Esophagus squamous epithelium (tissue), 5 donors: ENCODE measurements at regions not wholly inside any gene's neighbourhood (a gene's known extent, or its start where the extent isn't known, plus 50 kb on each side); places are given as distances from the start of the nearest gene placed in this dataset.

Experiments
- DNase-seq: peaks from one replicate; lab custom pipeline; 2025; lab: John Stamatoyannopoulos, UW
- H3K27ac ChIP-seq, 4 donors: fragments of 200-600 bp; sonication (generic); one replicate each; pipeline ENCODE4 v1.5.1; 2016 to 2019; ENCODE audit warnings: mild to moderate bottlenecking in 1 of 4
- H3K27me3 ChIP-seq, 4 donors: fragments of 200-600 bp; sonication (generic); 1 replicate in 3 of 4; 2 replicates in 1 of 4; pipeline versions ENCODE4 v1.5.1 to v1.6.0; 2017 to 2021; ENCODE audit warnings: antibody characterized with exemption in 1 of 4
- H3K36me3 ChIP-seq, 3 donors: fragments of 200-600 bp; sonication (generic); one replicate each; pipeline ENCODE4 v1.5.1; 2016 to 2019
- H3K4me1 ChIP-seq, 3 donors: fragments of 200-600 bp; sonication (generic); one replicate each; pipeline ENCODE4 v1.5.1; 2017 to 2019
- H3K4me3 ChIP-seq, 4 donors: fragments of 200-600 bp; sonication (generic); 1 replicate in 3 of 4; 2 replicates in 1 of 4; pipeline ENCODE4 v1.5.1; 2016 to 2019; ENCODE audit warnings: mild to moderate bottlenecking in 2 of 4, moderate library complexity in 1 of 4
- H3K9me3 ChIP-seq, 3 donors: fragments of 200-600 bp; sonication (generic); one replicate each; pipeline ENCODE4 v1.5.1; 2016 to 2019
- CTCF ChIP-seq, 6 experiments: fragments of 450-650 bp in 4 of 6; fragments of 200-600 bp in 2 of 6; sonication (generic) in 2 of 6; IDR thresholded peaks; one replicate each; pipeline ENCODE4 v1.5.1; 2016 to 2019; ENCODE audit warnings: antibody characterized with exemption in 6 of 6, mild to moderate bottlenecking in 4 of 6, moderate library complexity in 4 of 6
- POLR2A ChIP-seq, 4 donors: fragments of 450-650 bp; IDR thresholded peaks; one replicate each; pipeline ENCODE4 v1.6.1; 2017; ENCODE audit warnings: antibody characterized with exemption in 4 of 4, mild to moderate bottlenecking in 4 of 4, moderate library complexity in 3 of 4
- WGBS, 2 donors: methylation state at CpG; one replicate each; pipeline ENCODE4 v1.1.5; 2018; 5-methylcytosine and 5-hydroxymethylcytosine counted together
- intact Hi-C: fragments of 100-400 bp; cut with DNase I; formaldehyde crosslinking; loops from one replicate; pipeline ENCODE4 v1.15.0; 2022
- donor health status: DM: yes; HTN: yes; CAD: no.

- no peaks in the 10 kb centered on the region for H3K27me3 ChIP-seq
- H3K27ac ChIP-seq, result no peak overlapping the region
- intact Hi-C loops, result no loop called here
- H3K4me1 ChIP-seq, result no peaks in the 10 kb centered on the region
- H3K4me3 ChIP-seq, result no peak overlapping the region
- WGBS, 2 donors, result 56 to 58% methylated on average over 2 of the region's 2 CpGs
- no peaks in the 10 kb centered on the region for H3K36me3 ChIP-seq
- DNase-seq, result no peak
- TF ChIP-seq POLR2A (IDR thresholded peaks at IDR 0.05) (no peak), CTCF (IDR thresholded peaks at IDR 0.05) (no peak)
- H3K9me3 ChIP-seq, result no peaks in the 10 kb centered on the region
Measured at GRCh38 chr2:198640463-198640862, 817.3 kb downstream of the SATB2 start.

GRCh38 chr2:198639580-198639979 is 818.2 kb downstream of the SATB2 start:
- no peaks in the 10 kb centered on the region for H3K9me3 ChIP-seq
- no peak overlapping the region for H3K27ac ChIP-seq
- no peak for DNase-seq
- H3K4me1 ChIP-seq, result no peaks in the 10 kb centered on the region
- no peak for TF ChIP-seq POLR2A (IDR thresholded peaks at IDR 0.05)
- no peak for TF ChIP-seq CTCF (IDR thresholded peaks at IDR 0.05)
- no peaks in the 10 kb centered on the region for H3K27me3 ChIP-seq
- H3K4me3 ChIP-seq, result no peak overlapping the region
- 42 to 55% methylated on average over 1 of the region's 1 CpG for WGBS, 2 donors
- no peaks in the 10 kb centered on the region for H3K36me3 ChIP-seq
- intact Hi-C loops, result no loop called here

GRCh38 chr2:198638577-198638976 is 819.2 kb downstream of the SATB2 start:
- no peaks in the 10 kb centered on the region for H3K4me1 ChIP-seq
- intact Hi-C loops, result no loop called here
- H3K27ac ChIP-seq, result no peak overlapping the region
- TF ChIP-seq CTCF (IDR thresholded peaks at IDR 0.05) (no peak), POLR2A (IDR thresholded peaks at IDR 0.05) (no peak)
- no peaks in the 10 kb centered on the region for H3K27me3 ChIP-seq
- no peaks in the 10 kb centered on the region for H3K36me3 ChIP-seq
- DNase-seq, result no peak
- no peak overlapping the region for H3K4me3 ChIP-seq
- 27 to 50% methylated on average over 3 of the region's 3 CpGs for WGBS, 2 donors
- H3K9me3 ChIP-seq, result no peaks in the 10 kb centered on the region

GRCh38 chr2:198630384-198630783 is 826.0 kb downstream of the PLCL1 start:
- H3K9me3 ChIP-seq, result no peaks in the 10 kb centered on the region

GRCh38 chr2:198628596-198628995 is 824.2 kb downstream of the PLCL1 start:
- no peaks in the 10 kb centered on the region for H3K4me1 ChIP-seq
- H3K9me3 ChIP-seq, result no peaks in the 10 kb centered on the region
- H3K4me3 ChIP-seq, result no peak overlapping the region
- TF ChIP-seq POLR2A (IDR thresholded peaks at IDR 0.05) (no peak), CTCF (IDR thresholded peaks at IDR 0.05) (no peak)
- 54 to 55% methylated on average over 2 of the region's 2 CpGs for WGBS, 2 donors
- intact Hi-C loops, result no loop called here
- DNase-seq, result no peak
- H3K27ac ChIP-seq, result no peak overlapping the region
- no peaks in the 10 kb centered on the region for H3K36me3 ChIP-seq
- no peaks in the 10 kb centered on the region for H3K27me3 ChIP-seq

More at GRCh38 chr2:198630384-198630783, 826.0 kb downstream of the PLCL1 start:
- WGBS, 2 donors, result 63 to 71% methylated on average over 3 of the region's 3 CpGs
- no peak for DNase-seq
- no peaks in the 10 kb centered on the region for H3K4me1 ChIP-seq
- H3K4me3 ChIP-seq, result no peak overlapping the region
- no peaks in the 10 kb centered on the region for H3K27me3 ChIP-seq
- no peak overlapping the region for H3K27ac ChIP-seq
- TF ChIP-seq POLR2A (IDR thresholded peaks at IDR 0.05) (no peak), CTCF (IDR thresholded peaks at IDR 0.05) (no peak)
- no peaks in the 10 kb centered on the region for H3K36me3 ChIP-seq
- intact Hi-C loops, result no loop called here
